Fibroblast of the conjunctiva (primary cell): ENCODE measurements at regions not wholly inside any gene's neighbourhood (a gene's known extent, or its start where the extent isn't known, plus 50 kb on each side); places are given as distances from the start of the nearest gene placed in this dataset.
A peak's percentile ranks its signal among the peaks of the same experiment; 100 is the strongest.
"Not testable (repeated sequence)": the region's sequence is repeated elsewhere in the genome, so short reads cannot be mapped to it uniquely, and the experiment has no call there.

Source experiments
- DNase-seq: peaks from one replicate; pipeline ENCODE4 v3.0.0-alpha.2; 2010; ENCODE audit warnings: low read depth

- DNase-seq: no peak
Observed at GRCh38 chr1:166391279-166392066, 224.7 kb upstream of the FAM78B start.

- DNase-seq: no peak
Observed at GRCh38 chr1:166395729-166396128, 228.9 kb upstream of the FAM78B start.

- not testable (repeated sequence) for DNase-seq
Observed at GRCh38 chr1:166409253-166410082, 242.7 kb upstream of the FAM78B start.

- no peak for DNase-seq
Observed at GRCh38 chr1:166410083-166410385, 243.2 kb upstream of the FAM78B start.

- DNase-seq: not testable (repeated sequence)
Observed at GRCh38 chr1:166416831-166417230, 250.0 kb upstream of the FAM78B start.

- DNase-seq: no peak
Observed at GRCh38 chr1:166418344-166418933, 251.6 kb upstream of the FAM78B start.

GRCh38 chr1:166422586-166422985 is 255.8 kb upstream of the FAM78B start:
- DNase-seq: not testable (repeated sequence)

GRCh38 chr1:166432655-166433054 is 265.9 kb upstream of the FAM78B start:
- no peak for DNase-seq

GRCh38 chr1:166433404-166434304 is 266.9 kb upstream of the FAM78B start:
- DNase-seq: not testable (repeated sequence)

GRCh38 chr1:166457700-166458099 is 290.9 kb upstream of the FAM78B start:
- no peak for DNase-seq

GRCh38 chr1:166464333-166464732 is 297.5 kb upstream of the FAM78B start:
- DNase-seq: no peak

- DNase-seq: no peak
Observed at GRCh38 chr1:166470014-166470413, 303.2 kb upstream of the FAM78B start.

GRCh38 chr1:166470441-166470840 is 303.6 kb upstream of the FAM78B start:
- DNase-seq: no peak

- no peak for DNase-seq
Observed at GRCh38 chr1:166471359-166471758, 304.6 kb upstream of the FAM78B start.

- DNase-seq: peak; percentile 2
Observed at GRCh38 chr1:166479052-166479631, 312.3 kb upstream of the FAM78B start.

- DNase-seq: no peak
Observed at GRCh38 chr1:166484471-166484870, 317.7 kb upstream of the FAM78B start.

GRCh38 chr1:166484871-166485270 is 318.1 kb upstream of the FAM78B start:
- DNase-seq: no peak

- DNase-seq: no peak
Observed at GRCh38 chr1:166485620-166486019, 318.8 kb upstream of the FAM78B start.

GRCh38 chr1:166488327-166488726 is 321.5 kb upstream of the FAM78B start:
- no peak for DNase-seq

- DNase-seq: no peak
Observed at GRCh38 chr1:166489356-166489669, 322.5 kb upstream of the FAM78B start.

GRCh38 chr1:166489670-166490436 is 323.1 kb upstream of the FAM78B start:
- no peak for DNase-seq
